Kidney epithelial cell (primary cell): ENCODE measurements at regions not wholly inside any gene's neighbourhood (a gene's known extent, or its start where the extent isn't known, plus 50 kb on each side); places are given as distances from the start of the nearest gene placed in this dataset.

Experiments
- DNase-seq: peaks from one replicate; pipeline ENCODE4 v3.0.0-alpha.2; 2010; ENCODE audit warnings: low read depth
- H3K27me3 ChIP-seq: 2 replicates; pipeline ENCODE4 v1.6.0; 2011; ENCODE audit warnings: low read length; ENCODE audit not compliant: control insufficient read depth, insufficient read depth
- H3K36me3 ChIP-seq: 2 replicates; pipeline ENCODE4 v1.5.1; 2011; ENCODE audit warnings: low read length; ENCODE audit not compliant: control insufficient read depth, insufficient read depth
- H3K4me3 ChIP-seq: 2 replicates; pipeline ENCODE4 v1.5.1; 2011; ENCODE audit warnings: low read depth, mild to moderate bottlenecking, control low read depth, low read length
- CTCF ChIP-seq: IDR thresholded peaks from 2 replicates; pipeline ENCODE4 v1.5.1; 2011; ENCODE audit warnings: mild to moderate bottlenecking, moderate library complexity, low read length, control low read depth, inconsistent platforms; ENCODE audit not compliant: insufficient read depth, poor library complexity, severe bottlenecking

GRCh38 chr16:86300746-86301481 lies 209.4 kb upstream of the FOXF1 start:
- Histone ChIP-seq H3K36me3 (no peaks in the 10 kb centered on the region), H3K27me3 (peaks cover 53% of the 10 kb centered on the region), H3K4me3 (no peak overlapping the region)
- no peak for TF ChIP-seq CTCF
- DNase-seq = no peak

GRCh38 chr16:86302421-86303109 lies 207.8 kb upstream of the FOXF1 start:
- Histone ChIP-seq H3K36me3 (no peaks in the 10 kb centered on the region), H3K27me3 (peaks cover 37% of the 10 kb centered on the region), H3K4me3 (no peak overlapping the region)
- DNase-seq = no peak
- TF ChIP-seq CTCF = no peak

GRCh38 chr16:86303787-86304678 lies 206.3 kb upstream of the FOXF1 start:
- no peaks in the 10 kb centered on the region for H3K36me3 ChIP-seq
- DNase-seq = no peak
- no peak overlapping the region for H3K4me3 ChIP-seq
- peaks cover 23% of the 10 kb centered on the region for H3K27me3 ChIP-seq
- no peak for TF ChIP-seq CTCF

GRCh38 chr16:86304868-86305267 lies 205.5 kb upstream of the FOXF1 start:
- DNase-seq = no peak
- H3K4me3 ChIP-seq = no peak overlapping the region
- peaks cover 18% of the 10 kb centered on the region for H3K27me3 ChIP-seq
- no peak for TF ChIP-seq CTCF
- no peaks in the 10 kb centered on the region for H3K36me3 ChIP-seq

GRCh38 chr16:86305440-86305839 lies 204.9 kb upstream of the FOXF1 start:
- Histone ChIP-seq H3K36me3 (no peaks in the 10 kb centered on the region), H3K27me3 (peaks cover 13% of the 10 kb centered on the region), H3K4me3 (no peak overlapping the region)
- DNase-seq = no peak
- no peak for TF ChIP-seq CTCF
